ENCODE measurements at regions not wholly inside any gene's neighbourhood (a gene's known extent, or its start where the extent isn't known, plus 50 kb on each side); places are given as distances from the start of the nearest gene placed in this dataset.

DNA sequence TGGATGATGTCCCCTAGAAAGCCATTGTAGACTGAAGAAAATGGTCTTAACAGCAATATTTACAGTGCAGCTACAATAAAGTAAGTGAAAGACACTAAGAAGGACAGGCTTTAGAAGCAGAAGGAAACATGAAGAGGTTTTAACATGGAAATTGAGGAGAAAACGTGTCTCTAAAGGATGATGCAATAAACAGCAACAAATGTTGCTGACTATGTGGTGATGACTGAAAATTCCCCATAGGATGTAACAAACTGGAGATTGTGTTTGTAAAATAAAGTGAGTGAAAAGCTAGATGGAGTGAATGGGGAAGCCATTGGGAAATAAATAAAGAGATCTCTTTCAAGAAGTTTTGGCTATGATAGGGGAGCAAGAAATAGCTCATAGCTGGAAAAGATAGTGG, 186.7 kb upstream of the IPO5 start:
- TF ChIP-seq SIN3A (IDR thresholded peaks at IDR 0.05; ENCODE audit: borderline replicate concordance, insufficient read depth, low read length) = no peak
- no peak for TF ChIP-seq REST (IDR thresholded peaks at IDR 0.05; ENCODE audit: insufficient read depth in 1 of 2, low read depth in 2 of 2, low read length in 2 of 2)
- no peak for TF ChIP-seq TAF1 (IDR thresholded peaks at IDR 0.05; ENCODE audit: borderline replicate concordance, insufficient read depth, low read length)
- no peak for TF ChIP-seq POLR2AphosphoS5 (IDR thresholded peaks at IDR 0.05; ENCODE audit: low read depth, low read length)

All from PFSK-1 (cell line).